ENCODE measurements at regions not wholly inside any gene's neighbourhood (a gene's known extent, or its start where the extent isn't known, plus 50 kb on each side); places are given as distances from the start of the nearest gene placed in this dataset.
"Not testable (repeated sequence)": the region's sequence is repeated elsewhere in the genome, so short reads cannot be mapped to it uniquely, and the experiment has no call there.

DNA sequence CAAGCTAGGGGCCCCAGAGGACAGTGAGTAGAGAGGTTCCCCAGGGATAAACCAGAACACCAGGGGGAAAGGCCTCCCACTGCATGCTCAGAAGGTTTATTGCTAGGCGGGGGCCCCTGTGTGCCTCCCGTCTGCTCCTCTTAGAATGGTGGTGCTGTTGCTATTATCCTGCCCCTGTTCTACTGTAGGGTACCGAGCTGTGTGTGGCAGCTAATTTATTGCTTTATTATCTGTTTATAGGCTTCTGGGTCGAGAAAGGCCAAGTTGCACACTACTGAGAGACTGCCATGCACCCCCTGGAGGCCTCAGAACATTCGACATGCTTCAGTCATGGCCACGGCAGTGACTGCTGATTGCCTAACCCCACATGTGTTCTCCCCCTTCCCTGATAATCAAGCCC is 373.6 kb downstream of the ANAPC1 start:
- not testable (repeated sequence) for FAIRE-seq

- not testable (repeated sequence) for FAIRE-seq
These were observed 372.9 kb downstream of the ANAPC1 start for GRCh38 chr2:111511062-111511461.

GRCh38 chr2:111512378-111512777 is 371.6 kb downstream of the ANAPC1 start:
- FAIRE-seq: not testable (repeated sequence)

DNA sequence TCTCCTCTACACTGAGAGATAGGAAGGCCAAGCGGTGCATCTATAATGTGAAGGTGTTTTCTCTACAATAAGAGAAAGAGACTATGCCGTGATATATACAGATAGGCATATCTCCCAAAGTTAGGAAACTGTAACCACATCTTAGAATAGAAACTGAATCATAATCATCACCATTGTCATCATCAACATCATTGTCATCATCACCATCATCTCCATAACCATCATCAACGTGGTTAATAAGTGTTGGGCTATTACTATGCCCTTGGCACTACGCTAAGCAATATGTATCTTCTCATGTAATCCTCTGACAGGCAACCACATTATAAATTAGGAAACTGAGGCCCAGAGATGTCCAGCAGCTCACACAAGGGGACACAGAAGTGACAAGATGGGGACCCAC is 369.9 kb downstream of the ANAPC1 start:
- not testable (repeated sequence) for FAIRE-seq

DNA sequence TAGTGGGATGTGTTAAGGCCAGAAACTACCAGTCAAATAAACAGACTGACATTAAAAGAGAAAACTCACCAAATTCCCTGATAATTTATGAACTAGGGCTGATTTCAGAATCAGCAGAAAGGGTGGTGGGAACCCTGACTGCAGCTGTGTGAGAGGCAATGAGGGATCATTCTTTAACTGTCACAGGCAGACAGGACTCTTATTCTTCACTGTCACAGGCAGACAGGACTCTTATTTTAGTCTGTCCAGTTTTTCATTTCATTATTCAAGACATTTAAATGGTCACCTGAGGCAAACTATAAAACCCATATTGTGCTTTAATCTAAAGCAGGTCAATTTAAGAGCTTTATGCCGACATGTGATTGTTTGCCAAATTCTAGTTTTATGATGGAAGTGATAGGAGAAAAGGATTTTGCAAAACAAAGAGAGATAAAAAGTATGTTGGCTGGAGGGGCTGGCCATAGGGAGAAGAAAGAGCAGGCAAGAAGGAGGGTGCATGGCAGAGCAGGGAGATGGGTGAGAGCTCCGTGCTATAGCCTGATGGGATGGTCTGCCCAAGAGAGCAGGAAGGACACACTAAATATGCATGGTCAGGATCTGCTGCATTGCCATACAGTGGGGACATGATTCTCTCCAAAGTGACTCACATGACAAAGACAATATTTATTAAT is 366.8 kb downstream of the ANAPC1 start:
- FAIRE-seq: peak; percentile 15

DNA sequence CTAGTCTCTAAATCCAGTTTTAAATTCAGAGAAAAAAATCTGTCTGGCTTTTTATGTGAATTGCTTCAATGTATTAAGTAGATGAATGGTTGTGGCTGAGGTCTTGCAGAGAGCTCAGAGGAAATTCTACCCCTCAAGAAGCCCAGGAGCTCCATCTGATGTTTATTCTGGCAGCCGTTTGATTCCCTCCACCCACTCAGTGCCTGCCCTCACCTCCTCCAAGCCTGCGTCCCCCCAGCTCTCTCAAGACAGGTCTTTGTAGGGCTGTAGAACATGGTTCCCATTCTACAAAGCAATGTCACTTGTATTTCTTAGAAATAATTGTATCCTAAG is 366.3 kb downstream of the ANAPC1 start:
- not testable (repeated sequence) for FAIRE-seq

GRCh38 chr2:111519071-111519470 is 364.9 kb downstream of the ANAPC1 start:
- FAIRE-seq: no peak

- no peak for FAIRE-seq
These were observed 361.7 kb downstream of the ANAPC1 start for GRCh38 chr2:111522231-111522768.

DNA sequence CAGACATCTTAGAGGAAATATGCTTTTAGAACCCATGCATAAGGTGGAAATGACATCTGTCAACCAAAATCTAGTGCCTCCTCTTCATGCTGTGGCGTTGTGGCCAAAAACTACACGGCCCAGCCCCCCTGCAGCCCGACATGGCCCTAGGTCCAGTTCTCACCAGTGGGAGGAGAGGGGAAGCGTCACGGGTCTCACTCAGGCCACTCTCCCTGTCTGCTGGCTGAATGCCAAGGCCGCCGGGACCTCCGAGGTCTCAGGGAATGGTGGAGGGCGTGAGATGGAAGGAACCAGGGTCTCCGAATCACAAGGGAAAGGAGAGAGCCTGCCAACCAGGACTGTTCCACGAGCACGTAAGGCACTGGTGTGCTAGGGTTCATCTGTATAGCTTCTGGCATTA is 361.0 kb downstream of the ANAPC1 start:
- no peak for FAIRE-seq

DNA sequence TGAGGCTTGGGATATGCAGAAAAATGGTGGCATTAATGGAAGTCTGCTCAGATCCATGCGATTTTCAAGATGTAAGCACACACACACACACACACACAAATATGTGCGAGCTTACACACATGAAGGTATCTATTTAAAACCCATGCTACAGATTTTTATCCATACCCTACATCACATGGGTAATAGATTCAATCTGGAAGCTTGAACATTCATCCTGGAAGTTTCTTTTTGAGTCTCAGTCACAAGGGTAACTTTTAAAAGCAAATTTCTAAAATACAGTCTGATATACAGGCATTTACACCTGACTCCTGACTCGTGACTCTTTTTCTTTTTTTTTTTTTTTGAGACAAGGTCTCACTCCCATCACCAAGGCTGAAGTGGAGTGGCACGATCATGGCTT is 359.0 kb downstream of the ANAPC1 start:
- not testable (repeated sequence) for FAIRE-seq

DNA sequence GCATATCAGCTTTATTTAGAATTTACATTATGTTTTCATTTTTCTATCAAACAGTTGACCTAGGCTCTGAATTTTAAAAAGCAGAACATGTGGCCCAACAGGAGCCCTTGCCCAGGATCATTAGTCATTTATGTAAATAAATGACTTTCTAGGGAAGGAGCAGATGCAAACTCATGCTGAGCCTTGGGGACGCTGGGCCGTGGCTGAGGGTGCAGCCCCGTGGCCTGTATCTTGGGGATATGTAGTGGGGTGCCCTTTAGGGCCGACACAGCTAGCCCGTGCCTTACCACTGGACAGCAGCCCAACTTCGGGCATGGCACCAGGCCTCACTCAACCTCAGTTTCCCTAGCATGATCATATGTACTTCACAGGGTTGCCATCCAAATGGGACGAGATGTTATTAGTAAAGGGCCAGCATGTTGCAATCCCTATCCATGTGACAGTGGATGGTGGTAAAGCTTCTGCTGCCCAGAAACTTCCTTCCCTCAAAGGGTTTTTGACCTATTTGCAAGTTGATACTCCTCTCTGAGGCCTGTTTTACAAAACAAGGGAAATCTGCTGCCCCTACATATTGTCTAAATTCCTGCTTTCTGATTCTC is 357.9 kb downstream of the ANAPC1 start:
- FAIRE-seq: not testable (repeated sequence)

- FAIRE-seq: not testable (repeated sequence)
These were observed 356.1 kb downstream of the ANAPC1 start for GRCh38 chr2:111527707-111528400.

- not testable (repeated sequence) for FAIRE-seq
These were observed 355.0 kb downstream of the ANAPC1 start for GRCh38 chr2:111529022-111529421.

GRCh38 chr2:111530239-111530965 is 353.6 kb downstream of the ANAPC1 start:
- FAIRE-seq: not testable (repeated sequence)

GRCh38 chr2:111532682-111533556 is 351.1 kb downstream of the ANAPC1 start:
- FAIRE-seq: peak; percentile 26

GRCh38 chr2:111533557-111534247 is 350.3 kb downstream of the ANAPC1 start:
- FAIRE-seq: not testable (repeated sequence)

DNA sequence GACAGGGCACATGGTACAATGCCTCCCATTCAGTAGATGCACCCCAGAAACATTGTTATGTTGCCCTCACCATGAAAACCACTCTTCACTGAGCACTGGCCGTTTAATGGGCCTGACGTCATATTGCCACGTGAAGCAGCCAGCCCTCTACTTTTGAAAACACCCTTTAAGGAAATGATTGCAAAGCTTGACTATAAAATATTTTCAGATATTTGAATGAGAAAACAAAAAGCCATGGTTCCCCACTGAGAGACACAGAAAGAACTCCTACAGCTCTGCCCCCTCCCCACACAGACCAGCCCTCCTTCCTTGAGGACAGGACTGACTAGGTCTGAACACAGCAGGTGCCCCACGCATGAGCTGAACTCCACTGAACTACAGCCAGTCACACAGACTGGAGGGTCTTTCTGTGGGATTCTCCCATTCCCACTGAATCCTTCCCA is 349.1 kb downstream of the ANAPC1 start:
- FAIRE-seq: no peak

- no peak for FAIRE-seq
These were observed 348.6 kb downstream of the ANAPC1 start for GRCh38 chr2:111535404-111535803.

- FAIRE-seq: no peak
These were observed 346.8 kb downstream of the ANAPC1 start for GRCh38 chr2:111537078-111537655.

- not testable (repeated sequence) for FAIRE-seq
These were observed 344.0 kb downstream of the ANAPC1 start for GRCh38 chr2:111539991-111540390.
